ENCODE measurements at regions not wholly inside any gene's neighbourhood (a gene's known extent, or its start where the extent isn't known, plus 50 kb on each side); places are given as distances from the start of the nearest gene placed in this dataset.
"Not testable (repeated sequence)": the region's sequence is repeated elsewhere in the genome, so short reads cannot be mapped to it uniquely, and the experiment has no call there.

DNA sequence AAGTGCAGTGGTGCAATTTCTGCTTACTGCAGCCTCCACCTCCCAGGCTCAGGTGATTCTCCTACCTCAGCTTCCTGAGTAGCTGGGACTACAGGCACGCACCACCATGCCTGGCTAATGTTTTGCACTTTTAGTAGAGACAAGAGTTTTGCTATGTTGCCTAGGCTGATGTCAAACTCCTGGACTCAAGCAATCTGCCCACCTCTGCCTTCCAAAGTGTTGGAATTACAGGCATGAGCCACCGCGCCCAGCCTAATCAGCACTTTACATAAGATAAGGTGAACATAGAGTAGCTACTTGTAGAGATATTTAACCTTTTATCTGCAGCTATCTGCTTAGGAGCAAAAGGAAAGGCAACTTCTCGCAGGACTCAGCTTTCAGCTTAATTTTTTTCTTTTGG lies 77.5 kb upstream of the RGPD5 start:
- H3K4me3 Mint-ChIP-seq; ATAC-seq; H3K36me3 Mint-ChIP-seq (ENCODE audit: low read depth); DNase-seq; H3K27ac Mint-ChIP-seq; H3K4me1 Mint-ChIP-seq; H3K9me3 ChIP-seq (ENCODE audit: control insufficient read depth, low read length, poor library complexity, severe bottlenecking): not testable (repeated sequence)
- peaks cover 11% of the 10 kb centered on the region for H3K27me3 Mint-ChIP-seq

DNA sequence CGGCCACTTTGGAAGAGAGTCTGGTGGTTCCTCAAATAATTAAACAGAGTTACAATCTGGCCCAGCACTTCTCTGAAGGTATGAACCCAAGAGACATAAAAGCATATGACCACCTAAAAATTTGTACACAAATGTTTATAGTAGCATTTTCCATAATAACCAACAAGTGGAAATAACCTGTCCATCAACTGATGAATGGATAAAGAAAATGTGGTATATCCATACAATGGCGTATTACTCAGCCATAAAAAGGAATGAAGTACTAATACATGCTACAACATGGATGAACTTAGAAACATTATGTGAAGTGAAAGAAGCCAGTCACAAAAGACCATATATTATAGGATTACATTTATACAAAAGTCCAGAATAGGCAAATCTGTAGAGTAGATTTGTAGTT lies 76.0 kb upstream of the RGPD5 start:
- no peak overlapping the region for H3K4me3 Mint-ChIP-seq
- ATAC-seq, result no peak
- peaks cover 2% of the 10 kb centered on the region for H3K36me3 Mint-ChIP-seq (ENCODE audit: low read depth)

DNA sequence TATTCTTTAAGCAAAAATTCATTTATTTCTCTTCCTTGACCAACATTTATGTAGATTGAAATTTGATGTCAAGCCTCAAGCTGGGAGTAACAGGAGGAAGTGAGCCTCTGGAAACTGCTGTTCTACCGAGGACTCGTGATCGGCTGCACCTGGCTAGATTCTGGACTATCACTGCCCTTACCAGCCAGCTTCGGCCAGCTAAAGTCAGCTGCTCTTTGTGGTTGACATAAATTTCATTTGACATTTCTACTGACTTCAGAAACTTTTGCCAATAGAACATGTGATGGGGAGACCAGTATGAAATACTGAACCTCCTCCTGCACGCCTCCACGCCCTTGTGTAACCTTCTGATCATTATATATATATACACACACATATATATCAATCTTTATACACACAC lies 74.2 kb upstream of the RGPD5 start:
- H3K4me1 Mint-ChIP-seq, result no peaks in the 10 kb centered on the region
- DNase-seq (no peak), ATAC-seq (no peak)
- H3K27ac Mint-ChIP-seq, result no peak overlapping the region
- H3K9me3 ChIP-seq (ENCODE audit: control insufficient read depth, low read length, poor library complexity, severe bottlenecking), result no peaks in the 10 kb centered on the region
- peaks cover 16% of the 10 kb centered on the region for H3K27me3 Mint-ChIP-seq
- H3K36me3 Mint-ChIP-seq (ENCODE audit: low read depth), result peaks cover 2% of the 10 kb centered on the region
- H3K4me3 Mint-ChIP-seq, result no peak overlapping the region

More for the DNA sequence above, 76.0 kb upstream of the RGPD5 start:
- peaks cover 2% of the 10 kb centered on the region for H3K4me1 Mint-ChIP-seq
- H3K27me3 Mint-ChIP-seq, result peaks cover 9% of the 10 kb centered on the region
- DNase-seq, result no peak
- no peaks in the 10 kb centered on the region for H3K9me3 ChIP-seq (ENCODE audit: control insufficient read depth, low read length, poor library complexity, severe bottlenecking)
- H3K27ac Mint-ChIP-seq, result no peak overlapping the region

DNA sequence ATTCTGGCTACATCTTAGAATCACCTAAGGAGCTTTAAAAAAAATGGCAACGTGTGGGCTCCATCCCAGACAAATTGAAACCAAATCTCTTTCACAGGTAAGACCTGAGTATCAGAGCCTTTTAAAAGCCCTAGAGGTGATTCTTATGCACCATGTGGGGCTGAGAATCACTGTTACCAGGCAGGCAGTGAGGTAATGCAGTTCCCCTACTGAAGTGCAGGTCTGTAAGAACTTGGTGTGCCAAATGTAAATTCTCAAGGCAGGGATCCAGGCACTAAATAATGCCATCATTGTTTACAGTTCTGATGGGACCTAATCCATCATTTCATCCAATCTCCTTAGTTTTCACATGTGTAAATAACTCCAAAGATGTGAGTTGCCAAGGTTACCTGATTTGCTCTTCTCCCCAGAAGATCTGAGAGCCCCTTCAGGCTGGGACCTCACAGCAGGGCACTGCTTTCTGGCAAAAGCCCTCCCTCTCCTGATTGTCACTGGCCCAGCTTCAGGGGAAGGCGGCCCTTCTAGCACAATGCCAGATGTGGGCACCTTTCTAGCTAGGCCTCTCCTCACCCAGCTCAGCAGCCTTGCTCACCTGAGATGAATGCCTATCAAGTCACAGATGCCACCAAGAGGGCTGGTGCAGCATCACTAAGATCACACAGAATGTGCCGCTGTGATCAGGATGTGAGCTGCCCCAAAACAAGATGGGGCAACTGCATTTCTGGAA lies 73.6 kb upstream of the RGPD5 start:
- peaks cover 2% of the 10 kb centered on the region for H3K36me3 Mint-ChIP-seq (ENCODE audit: low read depth)
- no peaks in the 10 kb centered on the region for H3K4me1 Mint-ChIP-seq
- H3K27me3 Mint-ChIP-seq, result peaks cover 23% of the 10 kb centered on the region
- no peak overlapping the region for H3K4me3 Mint-ChIP-seq
- no peaks in the 10 kb centered on the region for H3K9me3 ChIP-seq (ENCODE audit: control insufficient read depth, low read length, poor library complexity, severe bottlenecking)
- ATAC-seq, result no peak
- H3K27ac Mint-ChIP-seq, result no peak overlapping the region
- DNase-seq, result no peak

DNA sequence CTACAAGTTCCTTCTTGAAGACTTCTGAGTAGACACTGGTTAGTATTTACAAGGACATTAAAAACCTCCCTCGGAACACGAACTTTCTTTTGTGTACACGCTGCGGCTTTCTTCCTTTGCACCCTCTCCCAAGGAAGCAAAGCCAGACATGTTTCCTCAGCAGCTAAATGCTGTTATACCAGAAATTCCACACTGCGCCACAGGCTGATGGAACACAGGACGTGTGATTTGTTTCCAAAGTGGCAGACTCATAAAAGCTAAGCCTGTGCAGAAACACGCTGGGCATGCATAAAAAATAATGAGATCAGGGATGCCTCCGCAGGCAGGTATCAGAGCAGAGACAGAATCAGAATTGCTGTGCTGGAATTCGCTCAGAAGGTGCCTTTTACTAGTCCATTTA lies 73.0 kb upstream of the RGPD5 start:
- DNase-seq, result no peak
- no peak overlapping the region for H3K4me3 Mint-ChIP-seq
- H3K27me3 Mint-ChIP-seq, result peaks cover 19% of the 10 kb centered on the region
- no peaks in the 10 kb centered on the region for H3K36me3 Mint-ChIP-seq (ENCODE audit: low read depth)
- no peaks in the 10 kb centered on the region for H3K9me3 ChIP-seq (ENCODE audit: control insufficient read depth, low read length, poor library complexity, severe bottlenecking)
- no peak overlapping the region for H3K27ac Mint-ChIP-seq
- no peak for ATAC-seq
- no peaks in the 10 kb centered on the region for H3K4me1 Mint-ChIP-seq

DNA sequence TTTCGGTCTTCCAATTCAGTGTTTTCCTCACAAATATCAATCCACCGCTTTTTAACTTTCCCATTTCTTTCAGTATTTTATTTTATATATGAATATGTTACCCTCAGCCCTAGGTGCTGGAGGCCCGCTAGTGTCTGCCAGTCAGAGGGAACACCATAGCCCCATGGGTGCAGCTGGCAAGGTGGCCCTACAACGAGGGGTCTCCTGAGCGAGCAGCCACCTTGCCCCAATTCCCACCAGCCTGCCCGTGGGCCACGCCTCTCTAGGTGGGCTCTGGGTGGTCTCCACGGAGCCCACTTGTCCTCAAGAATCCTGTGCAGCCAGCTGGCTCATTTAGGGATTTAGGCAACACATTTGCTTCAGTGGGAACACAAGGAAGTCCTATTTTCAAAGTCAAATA lies 72.5 kb upstream of the RGPD5 start:
- peaks cover 22% of the 10 kb centered on the region for H3K27me3 Mint-ChIP-seq
- H3K9me3 ChIP-seq (ENCODE audit: control insufficient read depth, low read length, poor library complexity, severe bottlenecking), result no peaks in the 10 kb centered on the region
- ATAC-seq, result no peak
- H3K4me3 Mint-ChIP-seq, result no peak overlapping the region
- H3K4me1 Mint-ChIP-seq, result no peaks in the 10 kb centered on the region
- no peaks in the 10 kb centered on the region for H3K36me3 Mint-ChIP-seq (ENCODE audit: low read depth)
- DNase-seq, result no peak
- no peak overlapping the region for H3K27ac Mint-ChIP-seq

DNA sequence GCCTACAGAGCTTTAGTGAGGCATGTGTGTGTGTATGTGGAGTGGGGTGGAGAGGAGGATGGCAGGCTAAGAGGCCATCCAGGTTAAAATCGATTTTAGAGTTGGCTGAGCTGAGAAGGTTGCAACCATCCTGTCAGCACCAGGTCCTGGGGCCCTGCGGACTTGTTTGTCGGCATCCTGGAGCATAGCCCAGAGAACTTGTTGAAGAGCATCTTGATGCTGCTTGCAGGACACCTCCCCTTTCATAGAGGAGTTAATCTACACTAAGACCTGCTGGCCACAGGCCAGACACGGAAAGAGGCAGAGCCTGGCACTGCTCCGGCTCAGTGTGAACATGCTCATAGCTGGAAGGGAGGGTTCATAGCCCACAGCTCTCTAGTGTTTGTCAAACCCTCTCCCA lies 72.1 kb upstream of the RGPD5 start:
- Mint-ChIP-seq H3K36me3 (ENCODE audit: low read depth) (no peaks in the 10 kb centered on the region), H3K4me1 (no peaks in the 10 kb centered on the region), H3K27me3 (peaks cover 26% of the 10 kb centered on the region), H3K27ac (no peak overlapping the region), H3K4me3 (no peak overlapping the region)
- ATAC-seq (no peak), DNase-seq (no peak)
- no peaks in the 10 kb centered on the region for H3K9me3 ChIP-seq (ENCODE audit: control insufficient read depth, low read length, poor library complexity, severe bottlenecking)

DNA sequence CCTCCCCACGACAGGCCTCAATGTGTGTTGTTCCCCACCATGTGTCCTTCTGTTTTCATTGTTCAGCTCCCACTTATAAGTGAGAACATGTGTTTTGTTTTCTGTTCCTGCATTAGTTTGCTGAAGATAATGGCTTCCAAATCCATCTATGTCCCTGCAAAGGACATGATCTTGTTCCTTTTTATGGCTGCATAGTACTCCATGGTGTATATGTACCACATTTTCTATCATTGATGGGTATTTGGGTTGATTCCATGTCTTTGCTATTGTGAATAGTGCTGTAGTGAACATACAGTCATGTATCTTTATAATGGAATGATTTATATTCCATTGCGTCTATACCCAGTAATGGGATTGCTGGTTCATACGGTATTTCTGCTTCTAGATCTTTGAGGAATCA lies 71.5 kb upstream of the RGPD5 start:
- H3K4me1 Mint-ChIP-seq, result not testable (repeated sequence)

DNA sequence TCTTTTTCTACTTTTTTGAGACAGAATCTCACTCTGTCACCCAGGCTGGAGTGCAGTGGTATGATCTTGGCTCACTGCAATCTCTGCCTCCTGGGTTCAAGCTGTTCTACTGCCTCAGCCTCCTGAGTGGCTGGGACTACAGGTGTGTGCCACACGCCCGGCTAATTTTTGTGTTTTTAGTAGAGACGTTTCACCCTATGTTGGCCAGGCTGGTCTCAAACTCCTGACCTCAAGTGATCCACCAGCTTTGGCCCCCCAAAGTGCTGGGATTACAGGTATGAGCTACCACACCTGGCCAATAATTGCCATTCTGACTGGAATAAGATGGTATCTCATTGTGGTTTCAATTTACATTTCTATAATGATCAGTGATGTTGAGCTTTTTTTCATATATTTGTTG lies 71.0 kb upstream of the RGPD5 start:
- not testable (repeated sequence) for H3K36me3 Mint-ChIP-seq (ENCODE audit: low read depth); H3K27ac Mint-ChIP-seq; DNase-seq; ATAC-seq; H3K4me1 Mint-ChIP-seq; H3K9me3 ChIP-seq (ENCODE audit: control insufficient read depth, low read length, poor library complexity, severe bottlenecking); H3K4me3 Mint-ChIP-seq
- peaks cover 29% of the 10 kb centered on the region for H3K27me3 Mint-ChIP-seq

More for the DNA sequence above, 71.5 kb upstream of the RGPD5 start:
- H3K9me3 ChIP-seq (ENCODE audit: control insufficient read depth, low read length, poor library complexity, severe bottlenecking); H3K36me3 Mint-ChIP-seq (ENCODE audit: low read depth); ATAC-seq; DNase-seq; H3K27ac Mint-ChIP-seq; H3K4me3 Mint-ChIP-seq: not testable (repeated sequence)
- peaks cover 29% of the 10 kb centered on the region for H3K27me3 Mint-ChIP-seq

DNA sequence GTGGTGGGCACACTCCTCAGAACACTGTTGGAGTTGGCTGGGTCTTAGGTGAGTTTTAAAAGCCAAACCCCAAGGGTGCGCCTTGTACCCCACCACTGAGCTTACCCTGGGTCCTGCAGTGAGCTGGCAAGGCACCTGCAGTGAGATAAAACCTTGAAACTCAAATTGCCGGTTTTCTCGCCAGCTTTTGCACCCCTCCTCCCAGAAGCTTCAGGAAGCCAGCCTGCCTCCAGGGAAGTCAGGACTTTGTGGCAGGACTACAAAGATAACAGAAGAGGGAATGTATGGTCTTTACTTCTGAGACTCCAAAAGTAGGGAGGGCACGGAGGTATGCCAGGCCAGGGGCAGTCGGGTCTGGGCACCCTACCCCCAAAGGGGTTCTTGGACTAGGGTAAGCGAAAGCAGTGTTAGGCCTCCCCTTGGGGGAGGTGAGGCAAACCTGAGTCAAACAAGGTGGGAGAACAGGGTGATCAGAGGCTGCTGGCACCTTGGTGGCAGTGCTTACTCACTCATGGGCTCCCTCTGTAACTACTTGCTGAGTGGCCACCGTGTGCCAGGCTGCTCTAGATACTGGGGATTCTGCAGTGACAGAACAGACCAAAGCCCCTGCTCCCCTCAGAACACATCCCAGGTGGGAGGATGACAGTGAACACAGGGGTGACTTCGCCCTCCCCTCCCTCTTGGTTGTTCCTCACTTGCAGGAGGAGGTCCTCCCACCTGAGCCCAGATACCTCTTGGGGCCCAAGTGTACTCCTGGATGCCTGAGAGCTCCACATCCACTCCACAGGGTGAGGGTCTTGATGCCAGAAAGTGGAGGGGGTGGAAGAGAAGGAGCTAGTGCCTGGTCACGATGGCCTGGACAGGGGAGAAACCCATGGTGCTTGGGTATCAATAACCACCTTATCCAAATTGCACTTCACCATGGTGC lies 69.3 kb upstream of the RGPD5 start:
- Mint-ChIP-seq H3K4me1 (no peaks in the 10 kb centered on the region), H3K27me3 (peaks cover 32% of the 10 kb centered on the region)

DNA sequence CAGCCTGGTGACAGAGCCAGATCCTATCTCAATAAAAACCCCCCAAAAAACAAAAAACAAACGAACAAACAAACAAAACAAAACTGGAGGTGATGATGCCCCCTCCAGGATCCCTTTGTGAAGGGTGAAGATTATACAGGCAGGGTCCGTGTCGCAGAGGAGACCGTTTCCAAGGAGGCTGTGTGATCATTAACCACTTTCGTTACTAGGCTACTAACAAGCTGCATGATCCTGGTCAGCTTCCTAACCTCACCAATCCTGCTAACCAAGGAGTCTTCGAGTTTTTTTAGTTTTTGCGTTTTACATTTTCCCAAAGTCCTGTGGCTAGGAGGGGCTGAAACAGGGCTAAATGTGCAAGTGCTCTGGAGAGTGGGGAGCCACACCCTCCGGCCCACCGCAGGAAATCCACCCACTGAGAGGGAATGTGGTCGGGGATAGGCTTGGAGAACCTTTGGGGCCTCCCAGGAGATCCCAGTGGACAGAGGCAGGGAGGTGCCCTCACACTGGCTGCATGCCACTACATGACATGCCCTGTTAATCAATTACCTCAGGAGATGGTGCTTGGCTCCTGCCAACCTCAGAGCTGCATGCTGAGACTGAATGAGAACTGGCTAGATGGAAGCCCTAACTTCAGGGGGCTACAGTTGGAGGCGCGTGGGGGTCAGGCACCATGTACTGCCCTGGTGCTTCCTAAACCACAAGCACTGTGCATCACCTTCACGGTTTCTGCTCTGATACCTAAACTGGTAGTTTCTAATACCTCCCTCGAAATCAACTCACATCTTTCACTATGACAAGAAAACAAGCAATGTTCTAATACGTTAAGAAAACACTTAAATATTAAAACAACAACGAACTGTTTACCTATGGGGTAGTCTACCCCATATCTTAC lies 67.5 kb upstream of the RGPD5 start:
- Mint-ChIP-seq H3K27me3 (peaks cover 34% of the 10 kb centered on the region), H3K27ac (no peak overlapping the region), H3K36me3 (ENCODE audit: low read depth) (no peaks in the 10 kb centered on the region), H3K4me3 (no peak overlapping the region), H3K4me1 (no peaks in the 10 kb centered on the region)
- no peaks in the 10 kb centered on the region for H3K9me3 ChIP-seq (ENCODE audit: control insufficient read depth, low read length, poor library complexity, severe bottlenecking)
- no peak for ATAC-seq
- DNase-seq, result no peak

More for the DNA sequence above, 69.3 kb upstream of the RGPD5 start:
- H3K27ac Mint-ChIP-seq, result no peak overlapping the region
- no peaks in the 10 kb centered on the region for H3K36me3 Mint-ChIP-seq (ENCODE audit: low read depth)
- ATAC-seq (no peak), DNase-seq (no peak)
- no peak overlapping the region for H3K4me3 Mint-ChIP-seq
- H3K9me3 ChIP-seq (ENCODE audit: control insufficient read depth, low read length, poor library complexity, severe bottlenecking), result no peaks in the 10 kb centered on the region

DNA sequence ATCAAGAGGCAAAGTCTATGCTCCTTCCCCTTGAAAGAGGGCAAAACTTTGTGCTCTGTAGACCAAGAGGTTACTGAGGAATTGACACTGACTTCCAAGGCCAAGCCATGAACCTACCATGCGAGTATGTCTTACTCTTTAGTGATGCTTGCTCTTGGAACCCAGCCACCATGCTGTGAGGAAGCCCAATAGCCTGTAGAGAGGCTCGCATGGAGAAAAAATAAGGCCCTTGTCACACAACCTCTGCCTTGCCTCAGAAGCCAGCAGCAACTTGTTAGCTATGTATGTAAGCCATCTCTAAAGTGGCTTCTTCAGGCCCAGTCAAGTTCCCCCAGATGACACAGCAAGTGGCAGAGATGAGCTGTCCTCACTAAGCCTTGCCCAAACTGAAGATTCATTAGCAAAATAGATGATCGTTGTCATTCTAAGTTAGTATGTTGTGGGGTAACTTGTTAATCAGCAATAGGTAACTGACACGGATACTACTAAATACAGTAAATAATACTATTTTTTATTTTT lies 66.1 kb upstream of the RGPD5 start:
- Mint-ChIP-seq H3K27me3 (peaks cover 40% of the 10 kb centered on the region), H3K4me3 (no peak overlapping the region), H3K4me1 (no peaks in the 10 kb centered on the region), H3K36me3 (ENCODE audit: low read depth) (no peaks in the 10 kb centered on the region), H3K27ac (no peak overlapping the region)
- H3K9me3 ChIP-seq (ENCODE audit: control insufficient read depth, low read length, poor library complexity, severe bottlenecking), result no peaks in the 10 kb centered on the region
- DNase-seq, result no peak
- no peak for ATAC-seq

DNA sequence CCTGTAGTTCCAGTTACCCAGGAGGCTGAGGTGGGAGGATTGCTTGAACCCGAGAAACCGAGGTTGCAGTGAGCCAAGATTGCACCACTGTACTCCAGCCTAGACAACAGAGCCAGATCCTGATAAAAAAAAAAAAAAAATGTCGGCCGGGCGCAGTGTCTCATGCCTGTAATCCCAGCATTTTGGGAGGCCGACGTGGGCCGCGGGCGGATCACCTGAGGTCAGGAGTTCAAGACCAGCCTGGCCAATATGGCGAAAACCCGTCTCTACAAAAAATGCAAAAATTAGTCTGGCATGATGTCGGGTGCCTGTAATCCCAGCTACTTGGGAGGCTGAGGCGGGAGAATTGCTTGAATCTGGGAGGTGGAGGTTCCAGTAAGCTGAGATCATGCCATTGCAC lies 60.4 kb upstream of the RGPD5 start:
- not testable (repeated sequence) for H3K9me3 ChIP-seq (ENCODE audit: control insufficient read depth, low read length, poor library complexity, severe bottlenecking); H3K27ac Mint-ChIP-seq; DNase-seq; ATAC-seq; H3K4me1 Mint-ChIP-seq; H3K36me3 Mint-ChIP-seq (ENCODE audit: low read depth); H3K4me3 Mint-ChIP-seq
- peaks cover 41% of the 10 kb centered on the region for H3K27me3 Mint-ChIP-seq

Measured in T-helper 17 cell (primary cell).